Spleen (tissue), 11 donors: ENCODE measurements at regions not wholly inside any gene's neighbourhood (a gene's known extent, or its start where the extent isn't known, plus 50 kb on each side); places are given as distances from the start of the nearest gene placed in this dataset.

Experiments
- DNase-seq: peaks from one replicate; pipeline ENCODE4 v3.0.0-alpha.2; 2020
- H3K27ac ChIP-seq, 8 donors: fragments of 200-600 bp; sonication (generic) in 7 of 8; 1 replicate in 4 of 8; 2 replicates in 4 of 8; pipeline versions ENCODE4 v1.5.0 to v1.8.0; 2016 to 2021; ENCODE audit warnings: inconsistent platforms in 4 of 8, mild to moderate bottlenecking in 4 of 8, moderate library complexity in 1 of 8
- H3K27me3 ChIP-seq, 7 donors: fragments of 200-600 bp; sonication (generic) in 6 of 7; replicated peaks in 1 of 7; 1 replicate in 4 of 7; 2 replicates in 3 of 7; pipeline versions ENCODE4 v1.5.0 to v1.8.0; 2016 to 2021; ENCODE audit warnings: inconsistent platforms in 3 of 7, mild to moderate bottlenecking in 1 of 7
- H3K36me3 ChIP-seq, 6 donors: fragments of 200-600 bp; sonication (generic) in 5 of 6; 1 replicate in 4 of 6; 2 replicates in 2 of 6; pipeline versions ENCODE4 v1.5.0 to v1.8.0; 2016 to 2021; ENCODE audit warnings: inconsistent platforms in 2 of 6
- H3K4me1 ChIP-seq, 6 donors: fragments of 200-600 bp; sonication (generic) in 5 of 6; 1 replicate in 3 of 6; 2 replicates in 3 of 6; pipeline versions ENCODE4 v1.5.0 to v1.8.0; 2016 to 2021; ENCODE audit warnings: inconsistent platforms in 3 of 6
- H3K4me3 ChIP-seq, 8 donors: fragments of 200-600 bp; sonication (generic) in 7 of 8; 1 replicate in 4 of 8; 2 replicates in 4 of 8; pipeline versions ENCODE4 v1.5.0 to v1.8.0; 2016 to 2021; ENCODE audit warnings: inconsistent platforms in 4 of 8, mild to moderate bottlenecking in 4 of 8, moderate library complexity in 2 of 8
- H3K9me3 ChIP-seq, 8 donors: fragments of 200-600 bp; sonication (generic) in 7 of 8; 1 replicate in 4 of 8; 2 replicates in 4 of 8; pipeline versions ENCODE4 v1.5.0 to v1.8.0; 2016 to 2021; ENCODE audit warnings: inconsistent platforms in 4 of 8
- CTCF ChIP-seq, 11 experiments: fragments of 200-600 bp in 7 of 11; fragments of 450-650 bp in 4 of 11; sonication (generic) in 4 of 11; IDR thresholded peaks in 8 of 11; conservative IDR thresholded peaks in 3 of 11; 1 replicate in 7 of 11; 2 replicates in 4 of 11; pipeline versions ENCODE4 v1.4.0 to v1.8.0; 2016 to 2021; ENCODE audit warnings: antibody characterized with exemption in 11 of 11, inconsistent platforms in 4 of 11, mild to moderate bottlenecking in 1 of 11
- POLR2A ChIP-seq, 3 donors: fragments of 450-650 bp; IDR thresholded peaks; one replicate each; pipeline ENCODE4 v1.5.1; 2017; ENCODE audit warnings: antibody characterized with exemption in 3 of 3, mild to moderate bottlenecking in 1 of 3
- POLR2AphosphoS5 ChIP-seq, 3 donors: sonication (generic); formaldehyde crosslinking; IDR thresholded peaks; one replicate each; pipeline ENCODE4 v1.5.1; 2017; ENCODE audit warnings: antibody characterized with exemption in 3 of 3
- WGBS, 5 donors: extraction: QIAGEN DNeasy Blood & Tissue Kit in 3 of 5; methylation state at CpG; one replicate each; pipeline versions ENCODE4 v1.1.5 to v1.1.7; 2013 to 2018; 5-methylcytosine and 5-hydroxymethylcytosine counted together
- intact Hi-C: fragments of 100-400 bp; cut with DNase I; formaldehyde crosslinking; loops from one replicate; pipeline ENCODE4 v1.15.0; 2023; ENCODE audit warnings: low total_unique reads
- donor health status: healthy with polysubstance abuse.
- donor health status: DM: no; HTN: no; CAD: no; lungs with moderate emphysema.
- donor health status: DM: no; HTN: no; CAD: no.
- donor health status: Bipolar disorder and iron deficiency.
- donor health status: healthy.
- donor health status: DM: no; HTN: no; CAD: no.
- donor health status: DM: yes; HTN: yes; CAD: no.

GRCh38 chr11:23336961-23337360, 476.7 kb upstream of the CCDC179 start:
- WGBS, 5 donors = 50 to 77% (median 54%) methylated on average over 2 of the region's 2 CpGs
- H3K4me3 ChIP-seq = no peak overlapping the region
- H3K4me1 ChIP-seq = no peaks in the 10 kb centered on the region
- H3K36me3 ChIP-seq = no peaks in the 10 kb centered on the region
- H3K9me3 ChIP-seq = peaks cover 0 to 7% (median under 1%) of the 10 kb centered on the region in 8 donors
- no peaks in the 10 kb centered on the region for H3K27me3 ChIP-seq
- no peak for DNase-seq
- no peak for TF ChIP-seq POLR2AphosphoS5 (IDR thresholded peaks at IDR 0.05)
- no peak for TF ChIP-seq POLR2A (IDR thresholded peaks at IDR 0.05)
- no peak for TF ChIP-seq CTCF (IDR thresholded peaks at IDR 0.05 in 8 of 11, conservative IDR thresholded peaks at IDR 0.05 in 3 of 11)
- intact Hi-C loops = no loop called here
- H3K27ac ChIP-seq = no peak overlapping the region

- H3K36me3 ChIP-seq = no peaks in the 10 kb centered on the region
- 72 to 78% (median 74%) methylated on average over 2 of the region's 2 CpGs for WGBS, 5 donors
- H3K4me3 ChIP-seq = no peak overlapping the region
- no peak for DNase-seq
- no peak overlapping the region for H3K27ac ChIP-seq
- H3K27me3 ChIP-seq = no peaks in the 10 kb centered on the region
- TF ChIP-seq CTCF (IDR thresholded peaks at IDR 0.05 in 8 of 11, conservative IDR thresholded peaks at IDR 0.05 in 3 of 11) (no peak), POLR2A (IDR thresholded peaks at IDR 0.05) (no peak), POLR2AphosphoS5 (IDR thresholded peaks at IDR 0.05) (no peak)
- peaks cover 0 to 15% (median 0%) of the 10 kb centered on the region in 8 donors for H3K9me3 ChIP-seq
- intact Hi-C loops = no loop called here
- H3K4me1 ChIP-seq = no peaks in the 10 kb centered on the region
Measured at GRCh38 chr11:23353611-23354010, 493.3 kb upstream of the CCDC179 start.

GRCh38 chr11:23359297-23359696, 499.0 kb upstream of the CCDC179 start:
- Histone ChIP-seq H3K27me3 (no peaks in the 10 kb centered on the region), H3K36me3 (no peaks in the 10 kb centered on the region), H3K27ac (no peak overlapping the region), H3K4me3 (no peak overlapping the region), H3K9me3 (peaks cover 0 to 10% (median 0%) of the 10 kb centered on the region in 8 donors), H3K4me1 (no peaks in the 10 kb centered on the region)
- no peak for DNase-seq
- no peak for TF ChIP-seq POLR2A (IDR thresholded peaks at IDR 0.05)
- no peak for TF ChIP-seq POLR2AphosphoS5 (IDR thresholded peaks at IDR 0.05)
- no peak for TF ChIP-seq CTCF (IDR thresholded peaks at IDR 0.05 in 8 of 11, conservative IDR thresholded peaks at IDR 0.05 in 3 of 11)
- intact Hi-C loops = no loop called here

GRCh38 chr11:23364076-23364475, 503.8 kb upstream of the CCDC179 start:
- DNase-seq = no peak
- Histone ChIP-seq H3K36me3 (no peaks in the 10 kb centered on the region), H3K4me1 (no peaks in the 10 kb centered on the region), H3K9me3 (peaks cover 0 to 10% (median 0%) of the 10 kb centered on the region in 8 donors), H3K27ac (no peak overlapping the region), H3K27me3 (no peaks in the 10 kb centered on the region), H3K4me3 (no peak overlapping the region)
- WGBS, 5 donors = 81 to 91% (median 86%) methylated on average over 3 of the region's 3 CpGs
- TF ChIP-seq CTCF (IDR thresholded peaks at IDR 0.05 in 8 of 11, conservative IDR thresholded peaks at IDR 0.05 in 3 of 11) (no peak), POLR2AphosphoS5 (IDR thresholded peaks at IDR 0.05) (no peak), POLR2A (IDR thresholded peaks at IDR 0.05) (no peak)
- intact Hi-C loops = no loop called here
